ENCODE measurements at regions not wholly inside any gene's neighbourhood (a gene's known extent, or its start where the extent isn't known, plus 50 kb on each side); places are given as distances from the start of the nearest gene placed in this dataset.
A peak's percentile ranks its signal among the peaks of the same experiment; 100 is the strongest.

DNA sequence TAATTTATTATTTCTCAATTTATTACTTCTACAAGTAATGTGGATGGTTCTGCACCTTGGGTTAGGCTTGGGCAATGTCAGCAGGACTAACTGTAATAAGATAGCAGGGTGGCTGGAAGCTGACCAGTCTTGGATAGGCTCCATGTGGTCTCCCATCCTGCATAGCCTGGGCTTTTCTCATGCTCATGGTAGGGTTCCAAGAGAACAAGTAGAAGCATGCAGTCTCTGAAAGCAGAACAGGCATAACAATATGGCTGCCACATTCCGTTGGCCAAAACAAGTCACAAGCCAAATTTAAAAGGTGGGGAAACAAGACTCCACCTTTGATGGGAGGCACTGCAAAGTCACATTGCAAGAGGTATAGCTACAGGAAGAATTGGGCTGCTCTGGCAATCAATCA is 98.6 kb upstream of the MDFIC start:
- no peak for DNase-seq (ENCODE audit: extremely low spot score)
- CTCF ChIA-PET = interaction anchor here (1.3 to 1.6 kb wide), 2 partner anchors 11 to 21 kb away, joined by 3 to 4 read pairs; no protein-coding TSS in a partner anchor
- TF ChIP-seq, protein P1, sequence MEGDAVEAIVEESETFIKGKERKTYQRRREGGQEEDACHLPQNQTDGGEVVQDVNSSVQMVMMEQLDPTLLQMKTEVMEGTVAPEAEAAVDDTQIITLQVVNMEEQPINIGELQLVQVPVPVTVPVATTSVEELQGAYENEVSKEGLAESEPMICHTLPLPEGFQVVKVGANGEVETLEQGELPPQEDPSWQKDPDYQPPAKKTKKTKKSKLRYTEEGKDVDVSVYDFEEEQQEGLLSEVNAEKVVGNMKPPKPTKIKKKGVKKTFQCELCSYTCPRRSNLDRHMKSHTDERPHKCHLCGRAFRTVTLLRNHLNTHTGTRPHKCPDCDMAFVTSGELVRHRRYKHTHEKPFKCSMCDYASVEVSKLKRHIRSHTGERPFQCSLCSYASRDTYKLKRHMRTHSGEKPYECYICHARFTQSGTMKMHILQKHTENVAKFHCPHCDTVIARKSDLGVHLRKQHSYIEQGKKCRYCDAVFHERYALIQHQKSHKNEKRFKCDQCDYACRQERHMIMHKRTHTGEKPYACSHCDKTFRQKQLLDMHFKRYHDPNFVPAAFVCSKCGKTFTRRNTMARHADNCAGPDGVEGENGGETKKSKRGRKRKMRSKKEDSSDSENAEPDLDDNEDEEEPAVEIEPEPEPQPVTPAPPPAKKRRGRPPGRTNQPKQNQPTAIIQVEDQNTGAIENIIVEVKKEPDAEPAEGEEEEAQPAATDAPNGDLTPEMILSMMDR (IDR thresholded peaks at IDR 0.05; ENCODE audit: control extremely low read depth, extremely low read depth, low read depth, missing control alignments) = no peak
- POLR2A ChIA-PET = no interaction called here

GRCh38 chr7:114825423-114825951 is 96.4 kb upstream of the MDFIC start:
- TF ChIP-seq, protein P1 (IDR thresholded peaks at IDR 0.05; ENCODE audit: control extremely low read depth, extremely low read depth, low read depth, missing control alignments) = peak; percentile 16
- ChIA-PET CTCF (interaction anchor here (0.9 to 1.3 kb wide), 2 partner anchors 11 to 14 kb away, joined by 3 read pairs; no protein-coding TSS in a partner anchor), POLR2A (no interaction called here)
- no peak for DNase-seq (ENCODE audit: extremely low spot score)

- POLR2A ChIA-PET = no interaction called here
- CTCF ChIA-PET = no interaction called here
- TF ChIP-seq, protein P1 (IDR thresholded peaks at IDR 0.05; ENCODE audit: control extremely low read depth, extremely low read depth, low read depth, missing control alignments) = no peak
- DNase-seq (ENCODE audit: extremely low spot score) = no peak
These were observed 90.9 kb upstream of the MDFIC start for GRCh38 chr7:114830952-114831351.

GRCh38 chr7:114832906-114833595 is 88.8 kb upstream of the MDFIC start:
- ChIA-PET POLR2A (no interaction called here), CTCF (interaction anchor here (1.4 to 1.7 kb wide), 3 partner anchors 11 to 177 kb away, joined by 3 to 5 read pairs (median 4); no protein-coding TSS in a partner anchor)
- peak; percentile 31 for DNase-seq (ENCODE audit: extremely low spot score)
- TF ChIP-seq, protein P1 (IDR thresholded peaks at IDR 0.05; ENCODE audit: control extremely low read depth, extremely low read depth, low read depth, missing control alignments) = no peak

DNA sequence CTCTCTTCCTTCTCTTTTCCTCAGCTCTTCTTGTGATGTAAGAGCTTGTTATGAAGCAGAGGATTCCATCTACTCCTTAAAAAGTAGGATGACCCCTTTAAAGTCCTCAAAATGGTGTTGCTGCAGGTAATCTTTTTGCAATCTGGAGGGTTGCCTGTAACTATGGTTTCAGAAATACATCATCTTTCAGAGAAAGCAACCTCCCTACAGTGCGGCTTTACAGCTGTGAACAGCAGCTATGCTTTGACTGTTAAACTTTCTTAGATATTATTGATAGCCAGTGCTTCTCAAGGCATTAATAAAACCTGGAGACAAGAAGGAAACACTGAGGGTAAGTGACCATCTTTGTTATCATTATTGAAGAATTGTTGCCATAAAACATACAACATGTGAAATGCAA is 86.6 kb upstream of the MDFIC start:
- CTCF ChIA-PET = no interaction called here
- no peak for DNase-seq (ENCODE audit: extremely low spot score)
- TF ChIP-seq, protein P1 (IDR thresholded peaks at IDR 0.05; ENCODE audit: control extremely low read depth, extremely low read depth, low read depth, missing control alignments) = no peak
- POLR2A ChIA-PET = no interaction called here

GRCh38 chr7:114835861-114836260 is 86.0 kb upstream of the MDFIC start:
- TF ChIP-seq, protein P1 (IDR thresholded peaks at IDR 0.05; ENCODE audit: control extremely low read depth, extremely low read depth, low read depth, missing control alignments) = no peak
- ChIA-PET POLR2A (no interaction called here), CTCF (no interaction called here)
- DNase-seq (ENCODE audit: extremely low spot score) = no peak
